ENCODE measurements at regions not wholly inside any gene's neighbourhood (a gene's known extent, or its start where the extent isn't known, plus 50 kb on each side); places are given as distances from the start of the nearest gene placed in this dataset.
A peak's percentile ranks its signal among the peaks of the same experiment; 100 is the strongest.

- WGBS, 2 donors (ENCODE audit: low coverage in 1 of 2) = 67 to 97% methylated on average over 3 of the region's 3 CpGs
- no peak overlapping the region for H3K27ac ChIP-seq
- H3K27me3 ChIP-seq = no peaks in the 10 kb centered on the region
- no peak for ATAC-seq
- H3K4me1 ChIP-seq = peaks cover 3 to 18% (median 7%) of the 10 kb centered on the region in 3 donors
- no peaks in the 10 kb centered on the region for H3K36me3 ChIP-seq
- TF ChIP-seq, protein P1, sequence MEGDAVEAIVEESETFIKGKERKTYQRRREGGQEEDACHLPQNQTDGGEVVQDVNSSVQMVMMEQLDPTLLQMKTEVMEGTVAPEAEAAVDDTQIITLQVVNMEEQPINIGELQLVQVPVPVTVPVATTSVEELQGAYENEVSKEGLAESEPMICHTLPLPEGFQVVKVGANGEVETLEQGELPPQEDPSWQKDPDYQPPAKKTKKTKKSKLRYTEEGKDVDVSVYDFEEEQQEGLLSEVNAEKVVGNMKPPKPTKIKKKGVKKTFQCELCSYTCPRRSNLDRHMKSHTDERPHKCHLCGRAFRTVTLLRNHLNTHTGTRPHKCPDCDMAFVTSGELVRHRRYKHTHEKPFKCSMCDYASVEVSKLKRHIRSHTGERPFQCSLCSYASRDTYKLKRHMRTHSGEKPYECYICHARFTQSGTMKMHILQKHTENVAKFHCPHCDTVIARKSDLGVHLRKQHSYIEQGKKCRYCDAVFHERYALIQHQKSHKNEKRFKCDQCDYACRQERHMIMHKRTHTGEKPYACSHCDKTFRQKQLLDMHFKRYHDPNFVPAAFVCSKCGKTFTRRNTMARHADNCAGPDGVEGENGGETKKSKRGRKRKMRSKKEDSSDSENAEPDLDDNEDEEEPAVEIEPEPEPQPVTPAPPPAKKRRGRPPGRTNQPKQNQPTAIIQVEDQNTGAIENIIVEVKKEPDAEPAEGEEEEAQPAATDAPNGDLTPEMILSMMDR (IDR thresholded peaks at IDR 0.05) = no peak
- TF ChIP-seq POLR2A (IDR thresholded peaks at IDR 0.05) (no peak), EP300 (IDR thresholded peaks at IDR 0.05) (no peak), POLR2AphosphoS5 (IDR thresholded peaks at IDR 0.05) (no peak)
- no peak overlapping the region for H3K4me3 ChIP-seq
- H3K9me3 ChIP-seq = no peaks in the 10 kb centered on the region
Measured at GRCh38 chr3:23111797-23112196, 91.3 kb upstream of the UBE2E2 start.

GRCh38 chr3:23112491-23112890 lies 90.6 kb upstream of the UBE2E2 start:
- TF ChIP-seq POLR2A (IDR thresholded peaks at IDR 0.05) (no peak), POLR2AphosphoS5 (IDR thresholded peaks at IDR 0.05) (no peak), EP300 (IDR thresholded peaks at IDR 0.05) (no peak)
- TF ChIP-seq, protein P1 (IDR thresholded peaks at IDR 0.05) = no peak
- no peak overlapping the region for H3K4me3 ChIP-seq
- peaks cover 3 to 18% (median 7%) of the 10 kb centered on the region in 3 donors for H3K4me1 ChIP-seq
- ATAC-seq = no peak
- H3K9me3 ChIP-seq = no peaks in the 10 kb centered on the region
- 100% methylated on average over 1 of the region's 1 CpG; no CpG with 5 or more reads in 1 of the 2 donors for WGBS, 2 donors (ENCODE audit: low coverage in 1 of 2)
- H3K36me3 ChIP-seq = no peaks in the 10 kb centered on the region
- H3K27me3 ChIP-seq = no peaks in the 10 kb centered on the region
- H3K27ac ChIP-seq = no peak overlapping the region

- 24 to 31% methylated on average over 5 to 9 of the region's 9 CpGs for WGBS, 2 donors (ENCODE audit: low coverage in 1 of 2)
Measured at GRCh38 chr3:23113455-23114171, 89.5 kb upstream of the UBE2E2 start.

GRCh38 chr3:23114432-23114831 lies 88.7 kb upstream of the UBE2E2 start:
- Histone ChIP-seq H3K27ac (no peak overlapping the region), H3K4me3 (no peak overlapping the region), H3K36me3 (no peaks in the 10 kb centered on the region), H3K27me3 (no peaks in the 10 kb centered on the region), H3K9me3 (no peaks in the 10 kb centered on the region), H3K4me1 (peaks cover 3 to 18% (median 7%) of the 10 kb centered on the region in 3 donors)
- 29 to 65% methylated on average over 1 to 2 of the region's 2 CpGs for whole genome bisulfite sequencing, 2 donors (ENCODE audit: low coverage in 1 of 2)
- no peak for TF ChIP-seq POLR2A (IDR thresholded peaks at IDR 0.05)
- TF ChIP-seq, protein P1 (IDR thresholded peaks at IDR 0.05) = no peak
- no peak for TF ChIP-seq EP300 (IDR thresholded peaks at IDR 0.05)
- ATAC-seq = no peak

More at GRCh38 chr3:23113455-23114171, 89.5 kb upstream of the UBE2E2 start:
- Histone ChIP-seq H3K4me3 (no peak overlapping the region), H3K36me3 (no peaks in the 10 kb centered on the region), H3K27ac (peak overlapping the region in 1 of 4 donors; percentile 35), H3K9me3 (no peaks in the 10 kb centered on the region), H3K27me3 (no peaks in the 10 kb centered on the region), H3K4me1 (peaks cover 3 to 18% (median 7%) of the 10 kb centered on the region in 3 donors)
- TF ChIP-seq EP300 (IDR thresholded peaks at IDR 0.05) (no peak), POLR2AphosphoS5 (IDR thresholded peaks at IDR 0.05) (no peak), POLR2A (IDR thresholded peaks at IDR 0.05) (no peak)
- TF ChIP-seq, protein P1 (IDR thresholded peaks at IDR 0.05) = no peak
- ATAC-seq = peak; percentile 86

All from gastroesophageal sphincter (tissue), 4 donors.